ENCODE measurements at regions not wholly inside any gene's neighbourhood (a gene's known extent, or its start where the extent isn't known, plus 50 kb on each side); places are given as distances from the start of the nearest gene placed in this dataset.
"Not testable (repeated sequence)": the region's sequence is repeated elsewhere in the genome, so short reads cannot be mapped to it uniquely, and the experiment has no call there.

- DNase-seq, result no peak
Measured at GRCh38 chr21:23684431-23684830, 1922.8 kb downstream of the MRPL39 start.

DNA sequence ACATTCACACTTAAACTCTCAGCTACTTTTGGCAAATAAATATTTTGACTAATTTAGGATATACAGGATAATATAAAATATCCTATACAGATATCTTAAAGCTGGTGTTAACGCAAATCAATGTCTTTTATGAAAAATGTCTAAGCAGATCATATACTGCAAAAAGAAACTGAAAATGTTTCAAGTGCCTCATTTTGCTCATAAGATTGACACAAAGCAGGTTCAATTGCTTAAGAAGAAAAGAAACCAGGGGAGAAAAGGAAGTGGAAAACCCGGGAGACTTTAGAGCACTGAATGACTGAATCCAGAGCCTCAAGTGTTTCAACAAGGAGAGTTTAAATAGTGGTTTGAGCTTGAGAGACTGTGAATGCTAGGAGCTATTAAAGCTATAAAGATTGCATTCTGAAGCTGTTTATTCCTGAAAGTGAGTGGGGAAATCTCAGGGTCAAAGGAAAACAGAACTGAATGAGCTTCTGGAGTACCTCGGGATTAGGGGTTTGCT is 1943.0 kb downstream of the MRPL39 start:
- DNase-seq, result no peak

DNA sequence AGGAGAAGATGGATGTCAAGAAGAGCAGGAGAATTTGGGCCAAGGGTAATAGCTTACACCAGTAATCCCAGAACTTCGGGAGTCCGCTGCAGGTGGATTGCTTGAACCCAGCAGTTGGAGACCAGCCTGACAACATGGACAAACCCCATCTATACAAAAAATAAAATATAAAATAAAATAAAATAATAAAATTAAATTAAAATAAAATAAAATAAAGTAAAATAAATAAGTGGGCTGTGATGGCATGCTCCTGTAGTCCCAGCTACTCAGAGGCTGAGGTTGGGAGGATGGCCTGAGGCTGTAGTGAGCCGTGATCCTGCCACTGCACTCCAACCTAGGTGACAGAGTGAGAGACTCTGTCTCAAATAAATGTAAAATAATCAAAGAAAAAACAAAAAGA is 1946.7 kb downstream of the MRPL39 start:
- DNase-seq, result no peak

DNA sequence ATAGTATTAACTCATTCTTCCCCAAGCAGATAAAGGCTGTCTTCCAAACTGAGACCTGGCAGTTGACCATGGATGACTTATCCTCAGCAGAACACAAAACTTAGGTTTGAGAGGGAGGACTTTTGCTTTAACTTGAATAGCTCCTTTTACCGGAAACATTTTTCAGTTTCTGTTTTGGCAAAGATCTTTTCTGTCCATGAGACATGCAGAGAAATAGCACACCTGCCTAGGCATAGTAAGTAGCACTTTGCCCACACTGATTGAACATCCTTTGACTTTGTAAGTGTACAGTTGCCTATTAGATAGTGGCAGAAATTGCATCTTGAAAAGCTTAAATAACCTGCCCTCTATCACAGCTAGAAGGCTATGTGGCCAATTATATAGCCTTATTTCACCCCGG is 1962.5 kb downstream of the MRPL39 start:
- no peak for DNase-seq

DNA sequence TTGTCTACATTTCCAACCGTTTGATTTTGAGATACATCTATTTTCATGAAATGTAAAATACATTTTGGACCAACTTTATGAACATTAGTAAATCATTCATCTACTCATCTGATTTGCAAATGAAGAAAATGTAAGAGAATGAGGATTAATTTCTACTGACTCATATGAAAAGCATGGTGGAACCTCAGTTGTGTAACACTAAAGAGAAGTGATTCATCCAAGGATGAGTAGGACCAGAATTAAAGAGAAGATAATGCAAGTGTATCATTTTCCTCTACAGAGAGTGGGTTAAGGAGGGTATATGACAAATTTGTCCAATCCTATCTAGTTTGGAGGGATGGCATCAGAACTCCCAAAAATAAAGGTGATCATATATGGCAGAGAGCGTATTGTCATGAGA is 1967.6 kb downstream of the MRPL39 start:
- no peak for DNase-seq

DNA sequence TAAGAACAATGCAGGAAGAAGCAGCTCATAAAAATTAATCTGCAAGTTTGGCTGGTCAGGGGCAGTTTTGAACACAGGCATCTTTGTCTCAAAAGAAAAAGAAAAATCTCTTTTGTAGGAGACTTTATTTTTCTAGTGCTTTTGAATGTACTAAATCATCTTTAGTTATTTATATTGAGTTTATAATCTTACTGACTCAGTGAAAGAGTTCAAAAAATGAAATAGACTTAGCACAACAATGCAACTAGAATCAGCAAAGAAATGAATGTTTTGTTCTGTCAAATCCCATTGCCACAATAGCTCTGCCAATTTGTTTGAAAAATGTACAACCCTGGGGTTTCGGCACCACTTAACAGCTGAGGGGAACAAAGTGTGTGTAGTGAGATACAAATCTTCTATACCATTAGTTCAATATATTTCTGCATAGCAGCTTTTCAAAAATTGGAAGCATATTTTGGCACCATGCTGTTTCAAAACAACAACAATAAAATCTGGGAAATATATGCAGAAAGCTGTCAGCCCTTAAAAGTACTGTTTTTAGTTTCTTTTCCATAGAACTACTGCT is 1969.1 kb downstream of the MRPL39 start:
- DNase-seq, result no peak

DNA sequence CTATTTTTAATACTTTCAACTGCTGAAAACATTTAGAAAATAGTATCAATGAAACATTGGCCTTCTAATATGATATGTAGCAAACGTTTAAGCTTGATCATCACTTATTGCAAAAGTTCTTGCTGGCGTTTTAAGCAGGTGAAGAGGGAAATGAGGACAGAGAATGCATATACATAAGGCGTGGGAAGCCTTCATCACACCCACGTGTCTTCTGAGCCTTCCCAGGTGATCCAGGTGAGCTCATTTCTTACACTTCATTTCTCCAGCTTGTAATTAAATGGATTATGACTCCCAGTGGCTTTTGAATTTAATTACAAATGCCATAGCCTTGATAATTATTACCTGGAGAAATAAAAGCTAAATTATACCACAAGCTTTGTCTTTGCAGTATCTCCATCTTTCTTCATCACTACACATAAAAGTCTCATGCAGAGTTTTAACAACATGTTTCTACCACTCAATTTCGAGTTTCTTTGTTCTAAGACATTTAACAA is 1973.8 kb downstream of the MRPL39 start:
- no peak for DNase-seq

DNA sequence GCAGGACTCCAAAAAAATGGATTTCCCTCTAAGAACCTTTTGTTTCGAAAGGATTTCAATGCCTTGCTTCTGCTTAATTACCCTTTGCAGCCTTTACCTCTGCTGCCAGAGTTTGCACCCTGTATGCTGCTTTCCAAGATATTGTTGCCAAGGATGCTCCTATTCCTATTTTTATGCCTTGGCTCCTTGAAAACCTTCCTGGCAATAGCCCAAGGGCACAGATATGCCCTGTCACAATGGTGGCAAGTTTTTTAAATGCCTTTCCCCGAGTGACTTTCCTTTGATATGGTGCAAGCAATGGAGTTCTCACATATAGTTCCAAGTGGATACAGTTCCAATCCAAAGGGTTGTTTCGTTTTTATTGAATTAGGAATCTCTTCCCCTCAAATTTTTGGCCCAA is 1983.0 kb downstream of the MRPL39 start:
- no peak for DNase-seq

DNA sequence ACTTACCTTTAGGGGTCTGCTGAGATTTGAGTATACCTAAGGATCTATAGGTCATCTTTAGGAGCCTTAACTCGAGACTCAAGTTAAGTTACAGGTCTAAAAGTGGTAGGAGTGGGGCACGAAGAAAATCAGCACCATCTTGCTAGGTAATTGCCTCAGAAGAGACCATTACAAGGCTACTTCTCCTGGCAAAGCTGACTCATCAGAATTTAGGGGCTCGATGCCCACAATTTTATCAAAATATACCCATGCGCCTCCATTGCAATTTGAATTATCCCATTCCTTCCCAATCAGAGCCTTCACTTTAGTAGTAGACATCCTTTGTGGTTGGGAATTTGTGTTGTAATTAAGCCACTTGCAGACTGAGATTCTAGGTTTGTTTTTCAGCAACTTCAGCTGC is 1994.3 kb downstream of the MRPL39 start:
- DNase-seq, result no peak

DNA sequence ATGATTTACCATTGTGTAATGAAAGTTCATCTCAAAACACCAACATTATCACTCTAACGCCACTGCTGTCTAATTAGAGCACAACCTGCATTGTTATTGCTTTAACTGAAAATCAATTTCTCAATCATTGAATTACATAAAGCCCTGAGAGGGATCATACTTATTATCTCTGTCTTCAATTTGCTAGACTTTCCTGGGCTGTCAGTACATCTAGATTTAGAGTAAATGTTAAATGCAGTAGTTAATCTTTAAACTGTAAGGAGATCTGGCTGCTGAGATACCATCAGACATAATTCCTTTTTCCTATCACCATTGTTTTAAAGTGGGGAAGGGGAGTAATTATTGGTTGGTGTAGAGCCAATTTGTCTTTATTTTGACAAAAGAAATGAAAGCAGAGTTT is 1995.1 kb downstream of the MRPL39 start:
- DNase-seq, result no peak

DNA sequence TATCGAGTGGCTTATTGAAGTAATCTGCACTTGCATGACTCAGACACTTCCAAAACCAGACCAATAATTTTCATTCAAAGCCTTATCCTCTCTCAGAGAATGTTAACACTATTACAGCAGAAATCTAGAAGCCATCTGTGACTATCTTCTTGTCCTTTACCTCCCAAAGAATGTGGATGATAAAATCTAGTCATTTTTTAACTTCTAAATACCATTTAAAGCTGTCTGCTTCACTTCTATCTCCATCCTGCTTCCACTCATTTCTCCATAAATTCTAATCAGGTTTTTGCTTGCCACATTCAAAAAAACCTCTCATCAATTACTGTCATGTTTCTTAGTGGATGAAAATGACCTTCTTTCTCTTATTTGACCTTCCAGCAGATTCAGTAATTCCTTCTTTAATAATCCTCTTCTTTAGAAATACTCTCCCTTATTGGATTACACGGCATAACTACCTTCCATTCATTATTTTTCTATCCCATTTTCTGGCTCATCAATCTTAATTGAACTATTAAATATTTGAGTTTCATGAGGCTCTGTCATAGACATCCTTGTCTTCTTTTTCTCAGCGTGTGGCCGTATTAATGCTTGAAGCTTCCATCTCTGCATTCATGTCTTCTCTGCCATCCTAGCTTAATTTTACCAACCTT is 1999.4 kb downstream of the MRPL39 start:
- no peak for DNase-seq

DNA sequence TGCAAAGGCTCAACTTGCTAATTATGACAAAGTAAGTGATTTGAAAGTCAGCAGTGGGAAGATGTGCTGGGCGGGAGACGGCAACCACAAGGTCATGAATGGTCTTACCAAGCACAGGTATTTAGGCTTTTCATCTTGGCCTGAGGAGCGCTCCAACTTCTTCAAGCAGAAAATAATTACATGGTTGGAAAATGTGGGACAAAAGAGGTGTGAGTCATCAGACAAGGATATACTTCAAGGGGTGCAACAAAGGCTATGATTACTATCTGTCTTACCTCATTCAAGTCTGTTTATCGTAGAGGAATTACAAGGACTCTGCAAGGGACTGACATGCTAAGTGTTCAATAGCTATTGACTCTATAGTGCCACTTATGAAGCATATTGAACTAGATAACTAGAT is 2005.7 kb downstream of the MRPL39 start:
- DNase-seq, result no peak

- DNase-seq, result no peak
Measured at GRCh38 chr21:23593582-23593981, 2013.7 kb downstream of the MRPL39 start.

DNA sequence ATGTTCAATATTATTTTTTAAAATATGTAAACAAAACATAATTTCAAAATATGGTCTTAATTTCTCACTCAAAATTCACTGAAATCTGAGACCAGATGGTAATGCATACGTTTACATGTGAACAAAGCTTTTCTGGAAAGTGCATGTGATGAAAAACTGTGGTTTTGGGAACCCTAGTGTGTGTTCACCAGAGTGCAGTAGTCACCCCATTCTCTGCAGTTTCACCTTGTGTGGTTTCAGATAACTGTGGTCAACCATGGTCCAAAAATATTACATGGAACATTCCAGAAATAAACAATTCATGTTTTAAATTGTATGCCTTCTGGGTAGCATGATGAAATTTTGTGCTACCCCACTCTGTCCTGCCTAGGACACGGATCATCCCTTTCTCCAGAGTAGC is 2021.9 kb downstream of the MRPL39 start:
- no peak for DNase-seq

- no peak for DNase-seq
Measured at GRCh38 chr21:23579573-23579972, 2027.7 kb downstream of the MRPL39 start.

DNA sequence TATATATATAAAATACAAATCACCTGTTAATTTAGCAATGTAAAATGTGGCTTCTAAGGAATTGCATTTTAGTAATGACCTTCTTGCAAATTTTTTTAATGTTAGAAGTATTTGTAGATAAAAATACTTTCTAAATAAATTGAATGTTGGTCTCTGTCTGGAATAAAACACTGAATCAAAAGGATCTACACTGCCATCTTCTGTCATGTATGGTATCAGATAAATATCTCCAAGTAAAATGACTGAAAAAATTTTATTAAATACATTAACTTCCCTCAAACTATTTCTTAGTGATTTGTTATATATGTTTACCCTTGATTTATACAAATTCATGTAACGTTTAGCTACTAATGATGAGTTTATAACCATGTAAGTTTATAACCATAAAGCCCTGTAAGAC is 2029.3 kb downstream of the MRPL39 start:
- DNase-seq, result no peak

GRCh38 chr21:23574932-23575331 is 2032.3 kb downstream of the MRPL39 start:
- no peak for DNase-seq

DNA sequence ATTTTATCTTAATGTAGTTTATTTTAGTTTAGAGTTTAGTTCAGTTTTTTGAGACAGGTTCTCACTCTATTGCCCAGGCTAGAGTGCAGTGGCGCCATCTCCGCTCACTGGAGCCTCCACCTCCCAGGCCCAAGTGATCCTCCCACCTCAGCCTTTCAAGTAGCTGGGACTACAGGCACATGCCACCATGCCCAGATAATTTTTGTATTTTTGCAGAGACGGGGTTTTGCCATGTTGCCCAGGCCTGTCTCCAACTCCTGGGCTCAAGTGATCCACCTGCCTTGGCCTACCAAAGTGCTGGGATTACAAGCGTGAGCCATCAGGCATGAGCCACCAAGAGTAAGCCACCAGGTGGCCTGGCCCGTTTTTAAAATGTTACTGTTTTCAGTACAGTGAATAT is 2058.4 kb downstream of the MRPL39 start:
- not testable (repeated sequence) for DNase-seq

DNA sequence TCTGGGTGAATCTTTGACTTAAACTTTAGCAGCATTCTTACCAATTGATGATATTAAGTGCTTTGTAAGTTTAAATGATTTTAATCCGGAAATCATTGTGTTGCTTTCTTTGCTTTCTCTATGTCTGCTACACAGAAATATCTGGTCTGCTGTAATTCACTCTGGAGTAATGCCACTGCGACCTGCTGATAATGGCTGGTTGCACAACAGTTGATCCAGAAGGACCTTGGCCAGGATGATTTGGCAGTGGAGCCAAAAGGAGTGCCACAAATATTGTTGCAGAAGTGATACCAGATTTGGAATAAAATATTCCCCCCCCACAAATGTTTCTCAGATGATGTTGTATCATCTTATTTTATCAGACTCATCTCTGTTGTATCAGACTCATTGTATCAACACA is 2063.9 kb downstream of the MRPL39 start:
- DNase-seq, result no peak

DNA sequence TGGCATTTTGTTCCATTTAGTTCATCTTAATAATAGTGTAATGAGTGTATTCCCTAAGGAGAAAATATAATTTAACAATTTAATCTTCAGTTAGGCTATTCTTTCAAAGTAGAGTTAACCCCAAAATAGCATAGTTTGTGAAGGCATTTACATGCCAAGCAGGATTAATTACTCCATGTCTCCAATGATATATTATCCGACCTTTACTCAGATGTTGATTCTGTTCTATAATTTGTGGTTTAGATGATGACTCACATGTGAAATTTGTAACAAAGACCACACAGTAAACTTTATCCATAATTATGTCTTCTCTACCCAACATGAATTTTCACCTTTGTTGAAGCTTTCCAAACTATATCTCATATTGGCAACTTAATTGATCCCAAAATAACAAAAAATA is 2065.2 kb downstream of the MRPL39 start:
- DNase-seq, result no peak

DNA sequence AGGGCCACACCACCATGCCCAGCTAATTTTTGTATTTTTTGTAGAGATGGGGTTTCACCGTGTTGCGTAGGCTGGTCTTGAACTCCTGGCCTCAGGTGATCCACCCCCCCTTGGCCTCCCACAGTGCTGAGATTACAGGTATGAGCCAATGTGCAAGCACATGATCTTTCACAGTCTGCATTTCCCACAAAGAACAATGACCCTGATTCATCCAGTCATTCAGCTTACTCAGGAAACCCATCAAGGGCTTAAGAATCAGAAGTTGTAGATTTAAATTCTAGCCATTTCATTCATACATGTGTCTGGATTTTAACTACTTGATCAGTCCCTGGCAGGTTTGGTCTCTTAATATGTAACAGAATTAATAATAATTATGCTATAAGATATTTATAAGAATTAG is 2065.7 kb downstream of the MRPL39 start:
- DNase-seq, result no peak

GRCh38 chr21:23534850-23535249 is 2072.4 kb downstream of the MRPL39 start:
- no peak for DNase-seq

- DNase-seq, result no peak
Measured at GRCh38 chr21:23531444-23531843, 2075.8 kb downstream of the MRPL39 start.

Measured in anterior cingulate cortex (tissue), 58 donors.